HEK293T (cell line): ENCODE measurements at regions not wholly inside any gene's neighbourhood (a gene's known extent, or its start where the extent isn't known, plus 50 kb on each side); places are given as distances from the start of the nearest gene placed in this dataset.

Experiments used
- CTCF ChIA-PET: fragments of 350-600 bp; formaldehyde crosslinking; extraction: SDS; loops from one replicate; lab custom pipeline; 2021; ENCODE audit warnings: antibody characterized with exemption, inconsistent platforms; lab: Yijun Ruan, JAX
- POLR2A ChIA-PET: fragments of 350-600 bp; formaldehyde crosslinking; extraction: SDS; loops from one replicate; lab custom pipeline; 2020; ENCODE audit warnings: antibody characterized with exemption, inconsistent platforms; lab: Yijun Ruan, JAX
- DNase-seq: peaks from one replicate; pipeline ENCODE4 v3.0.0; 2012; ENCODE audit warnings: mixed read lengths; ENCODE audit errors: extremely low spot score
- ARNT ChIP-seq: fragments of 450-650 bp; IDR thresholded peaks from 2 replicates; pipeline ENCODE4 v1.6.1; 2017; ENCODE audit warnings: mild to moderate bottlenecking
- BHLHE40 ChIP-seq: fragments of 450-650 bp; IDR thresholded peaks from 2 replicates; pipeline ENCODE4 v1.6.1; 2016; ENCODE audit warnings: mild to moderate bottlenecking, moderate library complexity, borderline replicate concordance
- CTBP1 ChIP-seq: fragments of 450-650 bp; IDR thresholded peaks from 2 replicates; pipeline ENCODE4 v1.6.1; 2016; ENCODE audit warnings: borderline replicate concordance
- ELF4 ChIP-seq: fragments of 450-650 bp; IDR thresholded peaks from 2 replicates; pipeline ENCODE4 v1.6.1; 2017; ENCODE audit warnings: antibody characterized with exemption
- FOXA1 ChIP-seq: fragments of 450-650 bp; IDR thresholded peaks from 2 replicates; pipeline ENCODE4 v1.6.1; 2016; ENCODE audit warnings: mild to moderate bottlenecking
- FOXK2 ChIP-seq: fragments of 450-650 bp; IDR thresholded peaks from 2 replicates; pipeline ENCODE4 v1.6.1; 2016; ENCODE audit warnings: mild to moderate bottlenecking
- FOXM1 ChIP-seq: fragments of 450-650 bp; IDR thresholded peaks from 2 replicates; pipeline ENCODE4 v1.6.1; 2017; ENCODE audit warnings: mild to moderate bottlenecking, borderline replicate concordance
- HDGF ChIP-seq: fragments of 450-650 bp; IDR thresholded peaks from 2 replicates; pipeline ENCODE4 v1.6.1; 2017; ENCODE audit warnings: antibody characterized with exemption, borderline replicate concordance
- L3MBTL2 ChIP-seq: fragments of 450-650 bp; conservative IDR thresholded peaks from 2 replicates; pipeline ENCODE4 v1.6.1; 2016; ENCODE audit warnings: mild to moderate bottlenecking
- LEF1 ChIP-seq: fragments of 450-650 bp; IDR thresholded peaks from 2 replicates; pipeline ENCODE4 v1.6.1; 2017; ENCODE audit warnings: mild to moderate bottlenecking, borderline replicate concordance
- NFRKB ChIP-seq: fragments of 450-650 bp; IDR thresholded peaks from 2 replicates; pipeline ENCODE4 v1.6.1; 2016; ENCODE audit warnings: mild to moderate bottlenecking, moderate library complexity
- SP1 ChIP-seq: fragments of 450-650 bp; IDR thresholded peaks from 2 replicates; pipeline ENCODE4 v1.6.1; 2017
- SUZ12 ChIP-seq: fragments of 450-650 bp; IDR thresholded peaks from 2 replicates; pipeline ENCODE4 v1.6.1; 2016; ENCODE audit warnings: mild to moderate bottlenecking
- TARDBP ChIP-seq: fragments of 450-650 bp; IDR thresholded peaks from 2 replicates; pipeline ENCODE4 v1.6.1; 2016
- ZNF384 ChIP-seq: fragments of 450-650 bp; IDR thresholded peaks from 2 replicates; pipeline ENCODE4 v1.6.1; 2016
- TF ChIP-seq, protein P1 (sequence below): fragments of 450-650 bp; IDR thresholded peaks from 2 replicates; pipeline ENCODE4 v1.6.1; 2016

DNA sequence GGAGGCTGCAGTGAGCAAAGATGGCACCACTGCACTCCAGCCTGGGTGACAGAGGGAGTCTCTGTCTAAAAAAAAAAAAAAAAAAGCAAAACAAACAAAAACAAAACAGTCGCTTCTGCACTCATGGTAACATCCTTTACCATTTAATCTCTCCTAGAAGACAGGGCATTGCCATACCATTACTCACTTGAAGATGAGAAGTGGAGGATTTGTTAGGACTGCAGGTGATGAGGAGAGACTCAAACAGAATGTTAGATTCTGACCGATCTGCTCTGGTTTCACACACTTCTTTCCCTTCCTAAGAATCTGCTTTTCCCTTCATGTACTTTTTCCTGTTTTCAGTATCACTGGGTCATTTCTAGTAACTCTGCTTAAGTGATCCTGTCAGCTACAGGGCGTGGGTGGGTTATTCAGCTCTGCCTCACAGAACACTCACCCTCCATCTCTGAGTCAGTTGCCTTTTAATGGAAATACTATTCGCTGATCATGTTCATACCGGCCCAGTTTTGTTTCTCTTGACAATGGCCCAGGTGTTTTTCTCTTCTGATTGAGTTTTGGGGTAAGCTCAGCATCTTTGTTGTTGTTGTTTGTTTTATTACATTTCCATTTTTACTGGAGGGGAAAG is 148.0 kb upstream of the ERG start:
- POLR2A ChIA-PET: no interaction called here

DNA sequence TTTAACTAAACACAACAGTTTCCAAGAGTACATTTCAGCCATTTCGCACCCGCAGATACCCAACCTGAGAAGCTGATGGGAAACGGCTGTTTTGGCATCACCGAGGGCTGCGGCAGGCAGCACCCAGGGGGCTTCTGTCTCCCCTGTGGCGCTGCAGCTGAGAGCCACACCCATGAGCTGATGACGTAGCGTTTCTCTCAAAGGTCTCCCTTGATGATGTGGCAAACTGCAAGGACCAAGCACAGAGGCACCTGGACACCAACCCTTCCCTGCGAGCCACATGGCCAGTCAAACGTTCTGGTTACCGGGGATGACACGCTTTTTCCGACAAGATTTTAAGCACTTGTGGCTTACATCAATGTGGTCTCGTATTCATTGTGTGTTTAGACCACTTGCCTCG is 150.8 kb upstream of the ERG start:
- no peak for TF ChIP-seq NFRKB
- no peak for TF ChIP-seq ZNF384
- TF ChIP-seq BHLHE40: no peak
- TF ChIP-seq ARNT: no peak
- TF ChIP-seq L3MBTL2: no peak
- TF ChIP-seq, protein P1, sequence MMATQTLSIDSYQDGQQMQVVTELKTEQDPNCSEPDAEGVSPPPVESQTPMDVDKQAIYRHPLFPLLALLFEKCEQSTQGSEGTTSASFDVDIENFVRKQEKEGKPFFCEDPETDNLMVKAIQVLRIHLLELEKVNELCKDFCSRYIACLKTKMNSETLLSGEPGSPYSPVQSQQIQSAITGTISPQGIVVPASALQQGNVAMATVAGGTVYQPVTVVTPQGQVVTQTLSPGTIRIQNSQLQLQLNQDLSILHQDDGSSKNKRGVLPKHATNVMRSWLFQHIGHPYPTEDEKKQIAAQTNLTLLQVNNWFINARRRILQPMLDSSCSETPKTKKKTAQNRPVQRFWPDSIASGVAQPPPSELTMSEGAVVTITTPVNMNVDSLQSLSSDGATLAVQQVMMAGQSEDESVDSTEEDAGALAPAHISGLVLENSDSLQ: no peak
- no peak for TF ChIP-seq LEF1
- TF ChIP-seq SUZ12: no peak
- TF ChIP-seq ELF4: no peak
- no peak for TF ChIP-seq FOXK2
- no peak for TF ChIP-seq SP1
- ChIA-PET CTCF (no interaction called here), POLR2A (no interaction called here)
- DNase-seq: no peak

More for the DNA sequence above, 148.0 kb upstream of the ERG start:
- DNase-seq: no peak
- CTCF ChIA-PET: no interaction called here
- TF ChIP-seq FOXK2 (no peak), TARDBP (no peak), FOXA1 (no peak), L3MBTL2 (no peak), FOXM1 (no peak), ZNF384 (no peak)

DNA sequence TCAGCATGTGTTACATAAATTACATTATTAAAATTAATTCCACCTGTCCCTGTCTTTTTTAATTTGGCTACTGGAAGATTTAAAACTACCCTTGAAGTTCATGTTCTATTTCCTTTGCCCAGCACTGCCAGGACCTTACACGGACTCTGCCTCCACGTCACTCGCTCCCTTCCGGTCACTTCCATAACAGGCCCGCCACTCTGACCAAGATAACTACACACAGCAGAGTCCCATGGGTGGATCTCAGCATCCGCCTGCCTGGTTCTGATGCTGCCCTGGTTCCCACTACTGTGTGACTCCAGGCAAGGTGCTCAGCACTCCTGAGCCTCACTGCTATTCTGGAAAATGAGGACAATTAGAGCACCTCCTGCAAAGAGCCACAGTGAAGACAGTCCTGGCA is 153.3 kb upstream of the ERG start:
- ChIA-PET CTCF (no interaction called here), POLR2A (no interaction called here)
- DNase-seq: no peak
- TF ChIP-seq FOXA1: no peak
- no peak for TF ChIP-seq TARDBP
- no peak for TF ChIP-seq SUZ12
- TF ChIP-seq, protein P1: no peak
- TF ChIP-seq CTBP1: no peak
- TF ChIP-seq ARNT: no peak
- TF ChIP-seq SP1: no peak
- TF ChIP-seq LEF1: no peak
- TF ChIP-seq FOXK2: no peak
- TF ChIP-seq L3MBTL2: no peak
- TF ChIP-seq NFRKB: no peak
- TF ChIP-seq HDGF: no peak
- no peak for TF ChIP-seq ELF4
- TF ChIP-seq BHLHE40: no peak
- TF ChIP-seq ZNF384: no peak
- TF ChIP-seq FOXM1: no peak

DNA sequence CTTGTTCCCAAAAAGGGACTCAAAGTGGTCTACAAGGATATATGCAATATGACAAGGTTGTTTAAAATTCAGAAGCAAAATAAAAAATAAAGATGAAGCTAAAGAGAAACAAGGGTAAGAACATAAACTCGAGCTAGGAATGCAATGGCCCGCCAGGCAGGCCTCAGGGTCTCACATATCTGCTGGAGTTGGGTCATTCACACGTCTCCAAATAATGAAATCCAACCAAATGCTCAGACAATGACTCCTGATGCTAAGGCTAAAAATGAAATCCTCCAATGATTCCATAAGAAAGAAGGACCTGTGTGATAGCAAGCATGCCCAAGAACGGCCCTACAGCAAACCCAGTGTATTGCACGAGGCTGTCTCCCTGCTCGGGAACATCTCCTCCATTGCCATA is 153.3 kb upstream of the ETS2 start:
- CTCF ChIA-PET: no interaction called here
- POLR2A ChIA-PET: no interaction called here
- DNase-seq: no peak
- TF ChIP-seq NFRKB (no peak), HDGF (no peak), BHLHE40 (no peak), SP1 (no peak), FOXM1 (no peak), FOXK2 (no peak), SUZ12 (no peak), FOXA1 (no peak), ARNT (no peak), ELF4 (no peak)
- TF ChIP-seq, protein P1: no peak

DNA sequence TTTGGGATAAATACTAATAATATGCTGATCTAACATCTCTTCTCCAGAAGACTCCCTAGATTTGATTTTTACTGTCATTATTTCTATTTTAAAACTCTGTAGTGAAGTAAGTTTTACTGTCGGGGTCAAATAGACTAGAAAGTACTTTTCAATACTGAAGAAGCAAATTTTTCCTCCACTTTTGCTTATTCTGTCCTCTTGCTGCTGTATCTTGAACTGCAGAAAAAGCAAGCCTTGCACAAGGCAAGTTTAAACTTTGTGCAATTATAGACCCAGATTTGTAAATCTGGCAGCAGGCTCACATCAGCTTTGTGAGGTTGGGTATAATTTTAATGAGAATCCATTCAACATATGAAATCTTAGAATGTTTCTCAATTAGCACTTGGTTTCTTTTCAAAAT is 151.1 kb upstream of the ETS2 start:
- CTCF ChIA-PET: no interaction called here

DNA sequence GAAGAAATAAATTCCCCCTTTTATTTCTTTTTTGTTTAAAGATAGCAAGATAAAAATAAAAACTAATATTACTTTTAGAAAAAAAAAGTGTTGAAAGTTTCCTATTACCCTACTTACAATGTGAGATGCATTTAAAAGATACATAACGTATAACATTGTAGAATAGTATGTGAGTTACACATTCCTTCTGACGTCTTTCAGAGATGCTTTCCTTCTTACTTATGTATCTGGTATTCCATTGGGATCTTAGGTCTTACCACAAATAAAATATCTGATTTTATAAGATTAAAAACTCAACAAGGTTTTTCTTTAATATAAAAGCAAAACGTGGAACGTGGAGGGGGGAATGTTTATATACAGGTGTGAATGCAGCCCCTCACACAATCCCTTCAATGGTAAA is 147.2 kb upstream of the ETS2 start:
- DNase-seq: no peak
- ChIA-PET CTCF (interaction anchor here (1.4 kb wide), 1 partner anchor 54 kb away, joined by 4 read pairs; no protein-coding TSS in a partner anchor), POLR2A (no interaction called here)
- no peak for TF ChIP-seq TARDBP
- no peak for TF ChIP-seq FOXA1
- TF ChIP-seq L3MBTL2: no peak
- no peak for TF ChIP-seq ZNF384
- no peak for TF ChIP-seq BHLHE40
- TF ChIP-seq FOXK2: no peak
- no peak for TF ChIP-seq SUZ12
- no peak for TF ChIP-seq SP1
- no peak for TF ChIP-seq FOXM1
- TF ChIP-seq ARNT: no peak
- TF ChIP-seq, protein P1: no peak
- TF ChIP-seq NFRKB: no peak
- no peak for TF ChIP-seq CTBP1
- no peak for TF ChIP-seq LEF1
- TF ChIP-seq ELF4: no peak
- TF ChIP-seq HDGF: no peak

More for the DNA sequence above, 151.1 kb upstream of the ETS2 start:
- TF ChIP-seq SP1: no peak
- TF ChIP-seq ZNF384: no peak
- TF ChIP-seq TARDBP: no peak
- TF ChIP-seq FOXA1: no peak
- no peak for TF ChIP-seq HDGF
- no peak for TF ChIP-seq BHLHE40
- no peak for TF ChIP-seq NFRKB
- POLR2A ChIA-PET: no interaction called here
- DNase-seq: no peak
